ENCODE measurements at regions not wholly inside any gene's neighbourhood (a gene's known extent, or its start where the extent isn't known, plus 50 kb on each side); places are given as distances from the start of the nearest gene placed in this dataset.

- Mint-ChIP-seq H3K4me1 (ENCODE audit: insufficient read depth, unreplicated experiment) (no peaks in the 10 kb centered on the region), H3K27me3 (ENCODE audit: insufficient read depth, unreplicated experiment) (peaks cover 92% of the 10 kb centered on the region), H3K27ac (ENCODE audit: low read depth, unreplicated experiment) (no peak overlapping the region), H3K9me3 (ENCODE audit: unreplicated experiment) (no peaks in the 10 kb centered on the region), H3K36me3 (ENCODE audit: insufficient read depth, unreplicated experiment) (no peaks in the 10 kb centered on the region), H3K4me3 (ENCODE audit: unreplicated experiment) (no peak overlapping the region)
- no peak for TF ChIP-seq CTCF (IDR thresholded peaks at IDR 0.05; ENCODE audit: unreplicated experiment)
- intact Hi-C loops (cut with micrococcal nuclease), result no loop called here
- BruUV-seq (replicated peaks), result no TSS peak
- CTCF ChIA-PET, result interaction anchor here (0.6 kb wide), 1 partner anchor 1765 kb away, joined by 4 read pairs; no protein-coding TSS in a partner anchor
- no peak for DNase-seq (ENCODE audit: unreplicated experiment)
- POLR2A ChIA-PET, result no interaction called here
Observed at GRCh38 chr2:142445023-142445422, 314.2 kb upstream of the LRP1B start.

- Mint-ChIP-seq H3K27ac (ENCODE audit: low read depth, unreplicated experiment) (no peak overlapping the region), H3K36me3 (ENCODE audit: insufficient read depth, unreplicated experiment) (no peaks in the 10 kb centered on the region), H3K4me3 (ENCODE audit: unreplicated experiment) (no peak overlapping the region), H3K9me3 (ENCODE audit: unreplicated experiment) (no peaks in the 10 kb centered on the region), H3K4me1 (ENCODE audit: insufficient read depth, unreplicated experiment) (no peaks in the 10 kb centered on the region), H3K27me3 (ENCODE audit: insufficient read depth, unreplicated experiment) (peaks cover 56% of the 10 kb centered on the region)
- DNase-seq (ENCODE audit: unreplicated experiment), result no peak
- no TSS peak for BruUV-seq (replicated peaks)
- TF ChIP-seq CTCF (IDR thresholded peaks at IDR 0.05; ENCODE audit: unreplicated experiment), result no peak
- CTCF ChIA-PET, result interaction anchor here (0.5 kb wide), 1 partner anchor 8 kb away, joined by 4 read pairs; no protein-coding TSS in a partner anchor
- intact Hi-C loops (cut with micrococcal nuclease), result no loop called here
- POLR2A ChIA-PET, result no interaction called here
Observed at GRCh38 chr2:142435847-142436246, 305.0 kb upstream of the LRP1B start.

GRCh38 chr2:142426064-142426463, 295.2 kb upstream of the LRP1B start:
- intact Hi-C loops (cut with micrococcal nuclease), result no loop called here
- H3K27me3 Mint-ChIP-seq (ENCODE audit: insufficient read depth, unreplicated experiment), result peaks cover 94% of the 10 kb centered on the region
- H3K9me3 Mint-ChIP-seq (ENCODE audit: unreplicated experiment), result no peaks in the 10 kb centered on the region
- no TSS peak for BruUV-seq (replicated peaks)
- no peak for TF ChIP-seq CTCF (IDR thresholded peaks at IDR 0.05; ENCODE audit: unreplicated experiment)
- no peaks in the 10 kb centered on the region for H3K4me1 Mint-ChIP-seq (ENCODE audit: insufficient read depth, unreplicated experiment)
- no peak overlapping the region for H3K4me3 Mint-ChIP-seq (ENCODE audit: unreplicated experiment)
- H3K36me3 Mint-ChIP-seq (ENCODE audit: insufficient read depth, unreplicated experiment), result no peaks in the 10 kb centered on the region
- CTCF ChIA-PET, result no interaction called here
- POLR2A ChIA-PET, result interaction anchor here (0.7 kb wide), 1 partner anchor 11 kb away, joined by 4 read pairs; no protein-coding TSS in a partner anchor
- no peak overlapping the region for H3K27ac Mint-ChIP-seq (ENCODE audit: low read depth, unreplicated experiment)
- DNase-seq (ENCODE audit: unreplicated experiment), result no peak

GRCh38 chr2:142425551-142425950, 294.7 kb upstream of the LRP1B start:
- Mint-ChIP-seq H3K9me3 (ENCODE audit: unreplicated experiment) (no peaks in the 10 kb centered on the region), H3K4me1 (ENCODE audit: insufficient read depth, unreplicated experiment) (no peaks in the 10 kb centered on the region), H3K4me3 (ENCODE audit: unreplicated experiment) (no peak overlapping the region), H3K36me3 (ENCODE audit: insufficient read depth, unreplicated experiment) (no peaks in the 10 kb centered on the region), H3K27me3 (ENCODE audit: insufficient read depth, unreplicated experiment) (peaks cover 99% of the 10 kb centered on the region), H3K27ac (ENCODE audit: low read depth, unreplicated experiment) (no peak overlapping the region)
- BruUV-seq (replicated peaks), result no TSS peak
- intact Hi-C loops (cut with micrococcal nuclease), result no loop called here
- ChIA-PET POLR2A (no interaction called here), CTCF (no interaction called here)
- no peak for DNase-seq (ENCODE audit: unreplicated experiment)
- TF ChIP-seq CTCF (IDR thresholded peaks at IDR 0.05; ENCODE audit: unreplicated experiment), result no peak

Data from MCF 10A (cell line).